Skin of body (tissue), 1 donor: ENCODE measurements at regions not wholly inside any gene's neighbourhood (a gene's known extent, or its start where the extent isn't known, plus 50 kb on each side); places are given as distances from the start of the nearest gene placed in this dataset.

Source experiments
- DNase-seq: peaks from one replicate; lab custom pipeline; 2025; lab: John Stamatoyannopoulos, UW

DNA sequence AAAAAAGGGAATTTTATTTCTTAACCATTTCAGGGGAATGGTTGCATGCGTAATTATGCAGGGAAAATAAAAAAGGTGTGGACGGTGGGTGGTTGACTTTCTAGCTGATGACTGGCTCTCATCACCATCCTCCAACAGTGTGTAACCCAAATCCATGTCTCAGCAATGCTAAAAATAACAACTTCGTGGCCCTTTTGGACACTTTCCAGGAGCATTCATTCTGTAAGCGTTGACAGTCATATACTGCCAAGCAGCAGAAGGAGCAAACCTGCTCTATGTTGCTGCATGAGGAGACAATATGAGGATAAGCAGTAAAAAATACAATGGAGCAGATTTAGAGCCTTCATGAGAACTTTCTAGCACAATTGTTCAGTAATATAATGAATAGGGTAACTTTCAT is 189.1 kb downstream of the ANXA2 start:
- peak; percentile 68 for DNase-seq

DNA sequence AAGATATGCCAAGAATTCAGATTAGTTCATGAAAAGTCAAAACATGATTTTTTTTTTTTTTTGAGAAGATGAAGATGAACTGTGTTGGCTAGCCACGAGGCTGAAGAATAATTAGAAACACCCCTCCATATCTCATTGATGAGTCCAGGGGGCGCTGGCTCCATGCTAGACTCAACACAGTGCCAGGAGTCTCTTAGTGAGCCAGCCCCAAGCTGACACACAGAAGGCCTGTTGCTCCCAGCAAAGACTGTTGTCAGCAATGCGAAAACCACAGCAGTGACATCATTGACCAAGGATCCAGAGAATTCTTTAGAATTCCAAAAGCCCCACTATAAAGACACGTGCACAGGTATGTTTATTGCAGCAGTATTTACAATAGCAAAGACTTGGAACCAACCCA is 185.2 kb downstream of the ANXA2 start:
- no peak for DNase-seq

DNA sequence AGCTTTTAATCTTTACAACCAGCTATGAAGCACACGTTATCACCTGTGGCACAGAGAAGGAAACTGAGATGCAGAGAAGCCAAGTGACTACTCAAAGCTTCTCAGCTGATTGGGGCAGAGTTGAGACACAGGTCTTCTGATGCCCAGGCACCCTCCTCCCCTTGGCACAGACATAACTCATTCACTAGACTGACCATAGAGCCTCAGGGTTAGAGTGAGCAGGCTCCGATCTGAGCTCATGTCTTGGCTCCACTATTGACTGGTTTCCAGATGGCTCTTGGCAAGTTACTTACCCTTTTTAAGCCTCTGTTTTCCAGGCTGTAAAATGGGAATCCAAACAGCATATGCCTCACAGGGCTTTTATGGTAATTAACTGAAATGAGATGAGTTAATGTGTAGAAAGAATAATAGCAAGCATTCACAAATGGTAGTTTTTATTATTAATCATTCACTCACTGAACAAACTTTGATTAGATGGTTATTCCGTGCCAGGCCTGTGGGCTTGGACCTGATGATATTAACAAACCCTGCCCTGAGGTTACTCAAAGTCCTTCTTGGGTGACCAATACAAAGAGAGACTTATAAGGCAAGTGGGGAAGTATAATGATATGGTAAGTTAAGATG is 184.3 kb downstream of the ANXA2 start:
- DNase-seq = no peak

DNA sequence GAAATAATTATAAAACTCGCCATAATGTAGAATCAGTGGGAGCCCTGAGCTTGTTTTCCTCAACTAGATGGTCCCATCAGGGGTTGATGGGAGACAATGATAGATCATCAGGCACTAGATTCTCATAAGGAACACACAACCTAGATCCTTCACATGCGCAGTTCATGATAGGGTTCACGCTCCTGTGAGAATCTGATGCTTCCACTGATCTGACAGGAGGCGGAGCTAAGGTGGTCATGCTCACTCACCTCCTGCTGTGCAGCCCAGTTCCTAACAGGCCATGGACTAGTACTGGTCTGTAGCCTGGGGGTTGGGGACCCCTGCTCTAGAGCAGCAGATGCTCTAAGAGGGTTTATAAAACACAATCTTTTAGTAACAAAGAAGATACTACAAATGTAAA is 183.6 kb downstream of the ANXA2 start:
- DNase-seq = no peak

DNA sequence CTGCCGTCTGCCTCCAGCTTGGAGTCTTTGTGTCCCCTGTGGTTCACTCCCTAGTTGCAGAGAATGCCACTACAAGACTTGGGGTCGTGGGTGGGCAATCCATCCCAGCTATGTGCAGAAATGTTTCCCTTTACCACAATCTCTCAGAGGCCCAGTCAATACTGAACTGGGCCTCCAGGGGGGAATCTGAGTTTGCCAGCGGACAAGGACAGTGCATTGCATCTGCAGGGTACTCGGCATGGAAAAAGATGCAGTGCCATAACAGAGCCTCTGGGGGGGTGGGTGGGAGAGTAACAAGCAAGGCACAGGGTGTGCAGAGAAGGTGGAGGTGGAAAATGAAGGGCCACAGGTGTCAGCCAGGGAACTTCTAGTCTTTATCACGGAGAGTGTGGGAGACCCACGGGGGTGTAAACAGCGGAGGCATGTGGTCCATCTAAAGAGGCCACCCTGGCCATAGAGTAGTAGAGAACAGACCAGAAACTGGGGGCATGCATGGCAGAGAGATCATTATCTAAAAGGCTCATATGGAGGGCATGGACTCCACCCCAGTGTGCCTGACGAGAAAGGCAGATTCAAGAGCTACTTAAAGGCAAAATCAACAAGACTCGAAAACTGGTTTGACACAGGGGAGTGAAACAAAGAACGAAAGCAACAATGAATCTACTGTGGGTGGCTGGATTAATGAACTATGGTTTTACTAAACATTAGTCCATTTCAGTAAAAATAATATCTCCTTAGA is 182.4 kb downstream of the ANXA2 start:
- no peak for DNase-seq

DNA sequence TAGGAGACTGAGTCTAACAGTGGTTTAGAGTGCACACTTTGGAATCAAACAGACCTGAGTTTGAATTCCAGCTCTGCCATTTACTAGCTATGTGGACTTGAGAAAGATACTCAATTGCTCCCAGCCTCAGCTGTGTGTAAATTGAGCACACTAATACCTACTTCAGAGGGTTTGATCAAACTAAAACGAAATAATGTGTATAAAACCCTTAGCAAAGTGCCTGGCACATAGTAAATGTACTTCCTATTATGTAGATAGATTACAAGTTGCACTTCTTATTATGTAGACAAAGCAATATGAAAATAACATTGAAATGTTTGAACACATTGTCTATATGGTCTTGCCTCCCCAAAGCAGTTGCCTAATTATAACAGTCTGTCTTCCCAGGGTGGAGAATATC is 180.6 kb downstream of the ANXA2 start:
- DNase-seq = no peak

DNA sequence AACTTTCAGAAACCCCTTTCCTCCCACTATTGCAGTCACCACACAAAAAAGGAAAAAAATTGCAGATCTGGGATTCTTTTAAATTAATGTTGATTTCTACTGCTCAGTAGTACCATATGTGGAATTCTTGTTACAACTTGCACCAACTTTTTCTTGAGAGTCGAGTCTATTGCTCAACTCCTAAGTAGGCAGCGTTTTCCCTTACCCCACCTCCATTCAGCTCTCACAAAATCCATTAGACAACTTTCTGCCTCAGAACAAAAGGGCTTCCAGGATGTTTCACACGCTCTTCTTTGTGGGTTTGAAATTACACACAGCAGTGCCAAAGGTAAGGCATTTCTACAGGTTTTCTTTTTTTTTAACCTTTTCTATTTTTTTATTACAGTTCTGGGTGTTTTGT is 179.5 kb downstream of the ANXA2 start:
- DNase-seq = no peak

DNA sequence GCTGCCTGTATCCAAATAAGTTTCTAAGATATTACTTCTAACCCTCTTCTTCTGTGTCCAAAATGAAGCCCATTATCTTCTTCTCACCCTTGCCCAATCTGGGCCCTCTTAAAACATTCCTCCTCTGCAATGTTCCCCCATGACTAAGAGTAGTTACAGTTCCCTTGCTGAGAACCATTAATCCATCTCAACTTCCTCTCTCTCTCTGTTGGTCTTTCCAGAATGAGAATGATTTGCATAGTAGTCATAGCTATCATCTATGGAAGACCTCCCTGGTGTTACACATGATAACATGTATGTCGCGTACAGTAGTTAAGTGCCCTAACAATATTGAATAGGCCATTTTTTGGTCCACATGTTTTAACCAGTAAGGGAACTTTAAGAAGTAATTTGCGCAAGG is 177.9 kb downstream of the ANXA2 start:
- DNase-seq = no peak

DNA sequence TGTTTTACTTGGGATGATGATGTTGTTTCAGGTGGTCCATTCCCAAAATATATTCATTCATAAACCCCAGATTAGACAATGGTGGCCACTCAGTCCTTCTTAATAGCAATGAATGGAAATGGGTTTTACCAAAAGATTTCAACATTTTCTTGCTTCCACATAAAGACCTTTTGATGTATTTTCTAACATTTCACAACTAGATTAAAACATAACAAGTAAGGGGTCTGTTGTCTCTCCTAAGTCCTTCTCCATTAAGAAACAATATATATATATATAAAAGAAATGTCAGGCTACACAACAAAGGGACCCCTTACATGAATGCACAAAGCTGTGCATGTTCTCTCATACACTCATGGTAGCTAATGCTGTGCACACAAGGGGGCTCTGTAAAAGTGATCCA is 176.4 kb downstream of the ANXA2 start:
- no peak for DNase-seq

DNA sequence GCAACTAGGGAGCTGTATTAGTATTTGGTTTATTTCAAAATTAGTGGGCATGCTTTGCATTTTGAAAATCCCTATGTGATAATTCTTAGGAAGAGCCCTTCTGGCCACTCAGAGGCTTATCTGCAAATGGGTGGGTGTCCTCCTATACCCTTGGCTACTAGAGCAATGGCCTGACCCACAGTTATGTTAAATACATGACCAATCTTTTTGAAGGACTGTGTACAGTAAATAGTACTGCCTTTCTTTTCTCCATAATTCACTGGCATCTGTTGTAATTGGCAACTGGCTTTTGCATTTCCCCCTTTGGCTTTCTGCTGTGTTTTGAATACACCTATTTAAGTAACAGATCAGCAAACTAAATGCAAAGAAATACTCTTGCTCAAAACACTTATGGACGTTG is 175.4 kb downstream of the ANXA2 start:
- no peak for DNase-seq

DNA sequence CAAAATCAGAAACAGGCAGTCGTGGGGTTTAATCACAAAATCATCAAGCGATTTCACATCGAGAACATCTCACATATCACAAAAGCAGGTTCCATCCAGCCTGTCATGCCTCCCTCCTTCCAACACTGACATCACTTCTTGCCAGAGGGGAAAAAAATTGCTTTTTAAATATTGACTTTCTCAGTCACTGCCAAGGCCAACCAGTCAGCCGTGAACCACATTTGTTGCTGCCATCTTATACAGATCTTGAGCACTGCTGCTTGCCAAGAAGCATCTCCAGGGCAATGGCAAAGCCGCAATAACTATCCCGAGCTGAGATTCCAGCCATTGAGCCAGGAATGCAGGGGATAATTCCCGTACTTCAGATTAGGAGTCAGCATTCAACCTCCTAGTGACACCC is 174.6 kb downstream of the ANXA2 start:
- no peak for DNase-seq

DNA sequence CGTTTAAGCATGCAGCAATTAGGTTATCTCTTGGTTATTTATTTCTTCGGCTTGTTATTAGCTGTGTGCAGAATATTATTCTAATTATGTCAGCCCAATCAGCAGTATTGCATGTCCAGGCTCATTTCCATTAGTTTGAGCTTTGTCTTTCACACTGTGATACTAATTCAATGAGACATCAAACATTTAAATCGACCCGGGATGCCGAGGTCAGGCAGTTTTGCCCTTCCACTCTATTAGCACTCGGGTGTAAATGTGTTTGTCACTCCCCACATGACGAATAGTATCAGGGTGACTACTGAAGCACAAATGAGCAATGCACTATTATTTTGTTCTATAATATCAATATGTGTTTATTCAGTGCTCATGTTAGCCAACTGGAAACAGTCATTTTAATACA is 170.9 kb downstream of the ANXA2 start:
- DNase-seq = no peak

DNA sequence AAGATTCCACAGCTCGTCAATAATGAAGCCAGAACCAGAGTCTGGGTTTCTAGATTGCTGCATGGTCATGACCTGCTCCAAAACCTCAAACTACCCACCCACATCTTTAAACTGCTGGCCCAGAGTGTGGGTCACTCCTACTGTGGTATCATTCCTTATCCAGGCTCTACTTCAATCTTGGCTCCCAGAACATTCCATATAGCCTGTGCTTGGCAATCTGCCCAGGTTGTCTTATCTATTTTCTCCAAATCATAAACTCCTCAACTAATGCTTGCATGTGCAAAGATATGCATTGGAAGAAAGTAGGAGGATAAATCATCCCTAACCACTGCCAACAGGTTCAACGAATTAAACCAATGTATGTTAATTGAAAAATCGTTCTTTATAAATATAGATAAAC is 169.7 kb downstream of the ANXA2 start:
- DNase-seq = no peak

DNA sequence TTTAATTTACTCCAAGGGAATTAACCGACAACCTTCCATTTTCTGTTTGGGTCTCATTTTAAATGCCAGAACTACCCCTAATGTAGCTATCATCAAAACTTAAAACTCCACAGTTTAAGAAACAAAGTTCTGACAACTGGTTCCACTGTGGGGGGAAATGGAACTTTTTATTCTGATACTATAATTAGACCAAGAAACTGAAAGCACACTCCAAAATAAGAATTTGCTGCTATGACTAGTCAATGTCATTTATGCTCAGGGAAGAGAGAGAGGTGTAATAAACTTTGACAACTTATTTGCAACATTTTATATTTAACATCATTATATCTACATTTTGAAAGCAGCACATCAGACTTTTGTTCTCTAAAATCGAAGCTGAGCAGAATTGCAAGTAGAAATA is 169.2 kb downstream of the ANXA2 start:
- DNase-seq = no peak

DNA sequence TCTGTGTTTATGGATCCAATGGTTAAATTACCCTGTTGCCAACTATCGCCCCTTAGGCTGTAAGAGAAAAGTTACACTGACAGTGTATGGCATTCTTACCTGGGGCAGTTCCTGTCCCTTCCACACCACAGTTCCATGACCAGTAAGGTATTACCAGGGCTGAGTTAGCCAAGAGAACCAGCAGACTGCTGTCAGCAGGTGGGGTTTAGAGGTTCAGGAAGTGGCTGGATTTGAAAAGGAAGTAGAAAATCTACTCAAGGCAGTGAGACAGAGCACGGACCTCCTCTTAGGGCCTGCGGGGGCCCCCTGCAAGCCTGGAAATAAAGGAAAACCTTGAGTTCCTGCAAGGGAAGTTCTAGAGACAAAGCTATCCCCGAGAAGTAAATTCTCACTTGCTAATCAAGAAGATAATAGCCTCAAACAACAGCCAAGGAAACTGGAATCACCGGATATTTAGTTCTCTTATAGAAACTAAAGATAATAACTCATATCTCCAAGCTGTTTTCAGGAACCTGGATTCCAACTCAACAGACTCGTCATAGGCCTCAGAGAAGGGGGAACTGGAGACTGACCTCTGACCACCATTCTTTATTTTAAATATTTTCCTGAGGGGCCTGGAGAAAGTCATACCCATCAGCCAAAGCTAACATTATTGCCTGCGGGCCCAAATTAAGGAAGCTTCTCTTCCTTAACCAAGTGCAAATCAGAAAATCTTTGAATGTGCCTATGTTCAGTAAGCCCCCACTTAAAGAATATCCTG is 161.7 kb downstream of the ANXA2 start:
- no peak for DNase-seq

DNA sequence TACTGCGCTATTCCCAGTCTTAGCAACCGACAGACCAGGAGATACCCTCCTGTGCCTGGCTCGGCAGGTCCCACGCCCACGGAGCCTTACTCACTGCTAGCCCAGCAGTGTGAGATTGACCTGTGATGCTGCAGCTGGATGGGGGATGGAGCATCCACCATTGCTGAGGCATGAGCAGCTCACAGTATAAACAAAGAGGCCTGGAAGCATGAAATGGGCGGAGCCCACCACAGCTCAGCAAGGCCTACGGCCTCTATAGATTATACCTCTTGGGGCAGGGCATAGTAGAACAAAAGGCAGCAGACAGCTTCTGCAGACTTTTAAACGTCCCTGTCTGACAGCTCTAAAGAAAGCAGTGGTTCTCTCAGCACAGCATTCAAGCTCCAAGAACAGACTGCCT is 160.3 kb downstream of the ANXA2 start:
- DNase-seq = no peak

DNA sequence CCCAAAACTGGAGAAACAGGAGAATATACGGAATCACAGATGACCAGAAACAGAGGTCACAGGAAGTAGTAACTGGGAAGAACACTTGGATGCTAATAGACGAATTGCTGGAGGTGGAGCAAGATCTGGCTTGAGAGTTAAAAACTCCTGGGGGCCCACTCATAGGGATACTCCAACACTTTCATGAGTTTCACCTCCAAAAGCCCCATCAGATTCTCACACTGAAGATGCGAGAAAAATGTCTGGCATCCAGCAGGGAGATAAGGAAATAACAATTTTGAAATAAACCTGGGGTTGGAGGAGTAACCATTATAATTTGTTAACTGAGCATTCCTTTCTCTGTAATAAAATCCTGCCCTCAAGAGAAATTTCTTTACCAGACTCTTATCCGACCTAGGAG is 154.0 kb downstream of the ANXA2 start:
- DNase-seq = no peak

DNA sequence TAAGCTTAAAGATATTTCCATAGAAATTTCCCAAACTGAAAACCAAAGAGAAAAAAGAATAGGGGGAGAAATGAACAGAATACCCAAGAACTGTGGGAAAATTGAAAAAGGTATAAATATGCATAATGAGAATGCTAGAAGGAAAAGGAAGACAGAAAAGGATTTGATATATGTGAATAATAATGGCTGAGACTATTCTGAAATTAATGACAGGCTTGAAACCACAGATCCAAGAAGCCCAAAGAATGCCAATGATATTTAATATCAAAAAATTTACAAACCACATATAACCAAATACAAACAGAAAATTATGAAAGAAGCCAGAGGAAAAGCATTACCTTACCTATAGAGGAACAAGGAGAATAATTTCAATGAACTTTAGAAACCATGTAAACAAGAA is 153.0 kb downstream of the ANXA2 start:
- DNase-seq = no peak

DNA sequence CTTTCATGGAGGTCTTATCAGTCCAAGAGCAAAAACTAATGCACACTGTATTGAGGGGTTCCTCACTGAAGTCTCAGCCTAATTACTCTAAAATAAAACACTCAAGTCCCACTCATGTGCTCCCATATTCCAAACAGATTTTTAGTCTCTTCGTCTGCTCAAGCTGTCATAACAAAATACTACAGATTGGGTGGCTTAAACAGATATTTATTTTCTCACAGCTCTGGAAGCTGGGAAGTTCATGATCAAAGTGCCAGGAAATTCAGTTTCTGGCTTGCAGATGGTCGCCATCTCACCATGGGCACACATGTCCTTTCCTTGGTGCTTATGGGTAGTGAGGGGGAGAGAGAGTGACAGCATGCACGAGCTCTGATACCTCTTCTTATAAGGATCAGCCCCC is 147.5 kb downstream of the ANXA2 start:
- DNase-seq = peak; percentile 68

DNA sequence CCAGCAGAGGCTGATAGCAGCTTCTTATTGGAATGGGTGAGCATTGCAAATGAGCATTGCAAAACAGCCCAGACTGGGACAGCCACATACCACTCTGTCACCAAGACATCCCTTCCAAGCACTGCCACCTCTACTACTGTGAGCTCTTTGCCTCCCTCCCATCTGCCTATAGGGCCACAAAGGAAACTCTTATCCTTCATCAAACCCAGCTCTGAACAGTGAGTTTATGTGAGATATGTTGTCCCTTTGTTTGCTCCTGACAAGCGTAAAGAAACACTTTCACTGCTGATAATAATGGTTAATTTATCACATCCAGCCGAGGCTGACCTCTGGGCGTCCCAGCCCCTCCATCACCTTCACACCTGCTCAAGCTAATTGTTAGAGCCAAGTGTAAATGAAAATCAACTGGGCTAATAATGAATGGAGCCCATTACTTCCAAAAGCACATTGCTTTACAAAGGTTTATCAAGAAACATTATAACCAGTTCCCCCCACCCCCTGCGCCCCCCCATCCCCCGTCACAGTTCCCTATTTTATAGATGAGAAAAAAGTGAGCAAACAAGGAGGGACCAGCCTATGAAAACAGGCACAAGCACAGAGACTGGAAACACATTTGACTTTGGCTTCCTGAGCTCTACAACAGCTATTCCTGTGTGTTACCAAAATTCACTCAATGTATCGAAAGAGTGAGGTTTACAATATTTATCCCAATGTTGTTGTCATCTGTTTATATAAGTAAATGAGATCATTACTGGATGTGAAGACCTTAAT is 146.3 kb downstream of the ANXA2 start:
- no peak for DNase-seq

DNA sequence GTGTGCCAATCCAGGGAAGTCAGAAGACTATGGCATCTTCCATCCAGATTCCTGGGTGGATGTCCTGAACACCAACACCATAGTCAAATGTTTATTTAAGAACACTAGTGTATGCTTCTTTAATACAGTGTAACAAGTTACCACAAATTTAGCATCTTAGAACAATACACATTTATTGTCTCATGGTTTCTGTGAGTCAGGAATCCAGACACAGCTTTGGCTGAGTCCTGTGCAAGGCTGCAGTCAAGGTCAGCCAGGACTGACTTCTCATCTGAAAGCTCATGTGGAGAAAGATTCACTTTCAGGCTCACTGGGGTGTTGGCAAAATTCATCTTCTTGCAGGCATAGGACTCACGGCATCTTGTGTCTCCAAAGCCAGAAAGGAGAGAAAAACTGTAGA is 143.4 kb downstream of the ANXA2 start:
- DNase-seq = no peak

DNA sequence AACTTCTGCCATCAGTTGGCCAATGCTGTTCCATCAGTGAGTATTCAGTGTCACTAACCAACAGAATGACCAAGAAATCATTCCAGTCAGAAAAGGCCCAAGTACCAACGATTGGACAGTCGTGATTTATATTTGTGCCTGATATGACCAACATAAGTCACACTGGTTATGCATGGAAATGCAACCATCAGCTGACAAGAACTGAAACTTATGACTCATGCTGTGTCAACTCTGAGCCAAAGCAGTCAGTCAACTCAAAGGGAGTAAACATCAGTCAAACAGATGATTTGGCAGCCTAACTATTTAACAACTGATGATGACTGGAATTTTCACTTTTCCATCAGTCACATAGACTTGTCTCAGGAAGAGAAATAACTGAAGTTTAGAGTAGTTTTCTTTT is 142.4 kb downstream of the ANXA2 start:
- DNase-seq = peak; percentile 90
